ENCODE measurements at regions not wholly inside any gene's neighbourhood (a gene's known extent, or its start where the extent isn't known, plus 50 kb on each side); places are given as distances from the start of the nearest gene placed in this dataset.
"Not testable (repeated sequence)": the region's sequence is repeated elsewhere in the genome, so short reads cannot be mapped to it uniquely, and the experiment has no call there.

GRCh38 chrX:65971151-65971550 is 68.7 kb downstream of the VSIG4 start:
- no peak for DNase-seq
- Mint-ChIP-seq H3K27ac (no peak overlapping the region), H3K27me3 (no peaks in the 10 kb centered on the region), H3K4me3 (no peak overlapping the region), H3K9me3 (no peaks in the 10 kb centered on the region), H3K4me1 (no peaks in the 10 kb centered on the region), H3K36me3 (ENCODE audit: low read depth) (no peaks in the 10 kb centered on the region)
- CTCF ChIA-PET = no interaction called here
- POLR2A ChIA-PET = no interaction called here

- H3K27me3 Mint-ChIP-seq; H3K9me3 Mint-ChIP-seq; H3K27ac Mint-ChIP-seq; POLR2A ChIA-PET; DNase-seq; H3K4me3 Mint-ChIP-seq; CTCF ChIA-PET; H3K36me3 Mint-ChIP-seq (ENCODE audit: low read depth); H3K4me1 Mint-ChIP-seq: not testable (repeated sequence)
Observed at GRCh38 chrX:65967159-65967558, 72.7 kb downstream of the VSIG4 start.

GRCh38 chrX:65961714-65962113 is 78.2 kb downstream of the VSIG4 start:
- no peak for DNase-seq
- H3K27me3 Mint-ChIP-seq = no peaks in the 10 kb centered on the region
- H3K4me1 Mint-ChIP-seq = no peaks in the 10 kb centered on the region
- peaks cover 6% of the 10 kb centered on the region for H3K36me3 Mint-ChIP-seq (ENCODE audit: low read depth)
- peaks cover 10% of the 10 kb centered on the region for H3K9me3 Mint-ChIP-seq
- no peak overlapping the region for H3K4me3 Mint-ChIP-seq
- ChIA-PET POLR2A (no interaction called here), CTCF (no interaction called here)
- H3K27ac Mint-ChIP-seq = no peak overlapping the region

GRCh38 chrX:65948103-65948502 is 91.8 kb downstream of the VSIG4 start:
- no peak overlapping the region for H3K4me3 Mint-ChIP-seq
- no peaks in the 10 kb centered on the region for H3K27me3 Mint-ChIP-seq
- ChIA-PET POLR2A (no interaction called here), CTCF (no interaction called here)
- H3K27ac Mint-ChIP-seq = no peak overlapping the region
- H3K9me3 Mint-ChIP-seq = peaks cover 24% of the 10 kb centered on the region
- no peak for DNase-seq
- H3K4me1 Mint-ChIP-seq = peaks cover 4% of the 10 kb centered on the region
- H3K36me3 Mint-ChIP-seq (ENCODE audit: low read depth) = peaks cover 16% of the 10 kb centered on the region

DNA sequence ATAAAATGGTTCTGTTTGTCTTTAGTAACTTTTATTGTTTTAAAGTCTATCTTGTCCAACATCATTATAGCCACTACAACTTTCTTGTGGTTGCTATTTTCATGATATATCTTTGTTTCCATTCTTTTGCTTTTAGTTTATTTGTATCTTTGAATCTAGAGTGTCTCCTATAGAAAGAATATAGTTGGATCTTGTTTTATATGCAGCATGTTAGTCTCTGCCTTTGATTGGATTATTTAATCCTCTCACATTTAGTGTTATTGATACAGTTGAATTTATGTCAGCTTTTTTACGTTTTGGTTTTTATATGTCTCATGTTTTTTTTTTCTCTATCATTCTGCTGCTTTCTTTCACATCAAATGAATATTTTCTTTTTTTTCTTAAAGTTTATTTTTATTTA is 98.1 kb downstream of the VSIG4 start:
- peaks cover 26% of the 10 kb centered on the region for H3K9me3 Mint-ChIP-seq
- no peak for DNase-seq
- peaks cover 20% of the 10 kb centered on the region for H3K36me3 Mint-ChIP-seq (ENCODE audit: low read depth)
- no peak overlapping the region for H3K4me3 Mint-ChIP-seq
- ChIA-PET POLR2A (no interaction called here), CTCF (no interaction called here)
- H3K4me1 Mint-ChIP-seq = no peaks in the 10 kb centered on the region
- no peaks in the 10 kb centered on the region for H3K27me3 Mint-ChIP-seq
- no peak overlapping the region for H3K27ac Mint-ChIP-seq

GRCh38 chrX:65933085-65933589 is 106.7 kb downstream of the VSIG4 start:
- ChIA-PET CTCF (no interaction called here), POLR2A (no interaction called here)
- peaks cover 11% of the 10 kb centered on the region for H3K4me1 Mint-ChIP-seq
- H3K4me3 Mint-ChIP-seq = no peak overlapping the region
- peaks cover 7% of the 10 kb centered on the region for H3K9me3 Mint-ChIP-seq
- H3K27me3 Mint-ChIP-seq = no peaks in the 10 kb centered on the region
- peaks cover 12% of the 10 kb centered on the region for H3K36me3 Mint-ChIP-seq (ENCODE audit: low read depth)
- H3K27ac Mint-ChIP-seq = no peak overlapping the region
- DNase-seq = no peak

- H3K36me3 Mint-ChIP-seq (ENCODE audit: low read depth) = peaks cover 17% of the 10 kb centered on the region
- no peaks in the 10 kb centered on the region for H3K27me3 Mint-ChIP-seq
- peak overlapping the region; percentile 58 for H3K27ac Mint-ChIP-seq
- peaks cover 16% of the 10 kb centered on the region for H3K4me1 Mint-ChIP-seq
- H3K9me3 Mint-ChIP-seq = peaks cover 10% of the 10 kb centered on the region
- ChIA-PET CTCF (no interaction called here), POLR2A (no interaction called here)
- no peak overlapping the region for H3K4me3 Mint-ChIP-seq
- peak; percentile 19 for DNase-seq
Observed at GRCh38 chrX:65932173-65933084, 107.5 kb downstream of the VSIG4 start.

GRCh38 chrX:65928522-65928921 is 111.4 kb downstream of the VSIG4 start:
- Mint-ChIP-seq H3K27ac (no peak overlapping the region), H3K36me3 (ENCODE audit: low read depth) (peaks cover 38% of the 10 kb centered on the region)

GRCh38 chrX:65927386-65927785 is 112.5 kb downstream of the VSIG4 start:
- Mint-ChIP-seq H3K27ac (peak overlapping the region; percentile 90), H3K36me3 (ENCODE audit: low read depth) (peaks cover 40% of the 10 kb centered on the region), H3K4me1 (peaks cover 53% of the 10 kb centered on the region), H3K9me3 (peaks cover 22% of the 10 kb centered on the region)
- DNase-seq, H3K27me3 Mint-ChIP-seq, H3K4me3 Mint-ChIP-seq, POLR2A ChIA-PET, CTCF ChIA-PET: not testable (repeated sequence)

More at GRCh38 chrX:65928522-65928921, 111.4 kb downstream of the VSIG4 start:
- peaks cover 23% of the 10 kb centered on the region for H3K9me3 Mint-ChIP-seq
- H3K4me3 Mint-ChIP-seq = no peak overlapping the region
- no peaks in the 10 kb centered on the region for H3K27me3 Mint-ChIP-seq
- POLR2A ChIA-PET = no interaction called here
- peaks cover 53% of the 10 kb centered on the region for H3K4me1 Mint-ChIP-seq
- CTCF ChIA-PET = interaction anchor here (0.6 to 1.0 kb wide), 2 partner anchors 57 to 100 kb away, joined by 3 read pairs; no protein-coding TSS in a partner anchor
- no peak for DNase-seq

- peaks cover 50% of the 10 kb centered on the region for H3K4me1 Mint-ChIP-seq
- CTCF ChIA-PET = interaction anchor here (0.6 kb wide), 1 partner anchor 59 kb away, joined by 5 read pairs; no protein-coding TSS in a partner anchor
- H3K4me3 Mint-ChIP-seq = peak overlapping the region; percentile 54
Observed at GRCh38 chrX:65926095-65927019, 113.5 kb downstream of the VSIG4 start.

GRCh38 chrX:65925592-65925991 is 114.3 kb downstream of the VSIG4 start:
- DNase-seq = no peak
- peaks cover 36% of the 10 kb centered on the region for H3K36me3 Mint-ChIP-seq (ENCODE audit: low read depth)
- peaks cover 58% of the 10 kb centered on the region for H3K4me1 Mint-ChIP-seq
- H3K27ac Mint-ChIP-seq = peak overlapping the region; percentile 90
- H3K27me3 Mint-ChIP-seq = no peaks in the 10 kb centered on the region
- ChIA-PET POLR2A (interaction anchor here (0.7 to 1.0 kb wide), 3 partner anchors 88 to 251 kb away, joined by 3 to 4 read pairs (median 3); no protein-coding TSS in a partner anchor), CTCF (no interaction called here)
- peaks cover 21% of the 10 kb centered on the region for H3K9me3 Mint-ChIP-seq
- H3K4me3 Mint-ChIP-seq = peak overlapping the region; percentile 24

More at GRCh38 chrX:65926095-65927019, 113.5 kb downstream of the VSIG4 start:
- POLR2A ChIA-PET = interaction anchor here (0.6 to 1.0 kb wide), 5 partner anchors 87 to 325 kb away, joined by 3 to 4 read pairs (median 3); no protein-coding TSS in a partner anchor
- peak; percentile 70 for DNase-seq
- Mint-ChIP-seq H3K27me3 (no peaks in the 10 kb centered on the region), H3K36me3 (ENCODE audit: low read depth) (peaks cover 36% of the 10 kb centered on the region), H3K27ac (peak overlapping the region; percentile 90), H3K9me3 (peaks cover 21% of the 10 kb centered on the region)

GRCh38 chrX:65925005-65925404 is 114.9 kb downstream of the VSIG4 start:
- ChIA-PET CTCF (no interaction called here), POLR2A (no interaction called here)
- no peak for DNase-seq
- Mint-ChIP-seq H3K4me3 (no peak overlapping the region), H3K9me3 (peaks cover 22% of the 10 kb centered on the region), H3K27ac (peak overlapping the region; percentile 56), H3K4me1 (peaks cover 60% of the 10 kb centered on the region), H3K27me3 (no peaks in the 10 kb centered on the region), H3K36me3 (ENCODE audit: low read depth) (peaks cover 34% of the 10 kb centered on the region)

DNA sequence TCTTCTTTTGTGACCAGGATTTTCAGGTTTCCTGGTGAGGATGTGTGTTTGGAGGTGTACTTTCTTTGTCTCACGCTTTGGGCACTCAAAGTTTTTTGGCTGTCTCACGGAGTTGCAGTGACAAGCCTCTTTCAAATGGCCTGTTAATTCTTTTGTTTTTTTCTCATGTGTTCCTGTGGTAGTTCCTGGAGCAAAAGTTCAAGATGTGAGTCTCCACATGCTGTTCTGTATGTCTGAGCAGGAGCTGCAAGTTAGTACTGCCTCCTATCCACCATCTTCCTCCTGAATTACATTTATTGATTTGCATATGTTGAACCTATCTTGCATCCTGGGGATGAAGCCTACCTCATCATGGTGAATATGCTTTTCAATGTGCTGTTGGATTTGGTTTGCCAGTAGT is 118.5 kb downstream of the VSIG4 start:
- H3K4me3 Mint-ChIP-seq = no peak overlapping the region
- no peaks in the 10 kb centered on the region for H3K27me3 Mint-ChIP-seq
- DNase-seq = no peak
- POLR2A ChIA-PET = no interaction called here
- peaks cover 25% of the 10 kb centered on the region for H3K9me3 Mint-ChIP-seq
- H3K27ac Mint-ChIP-seq = no peak overlapping the region
- peaks cover 30% of the 10 kb centered on the region for H3K36me3 Mint-ChIP-seq (ENCODE audit: low read depth)
- H3K4me1 Mint-ChIP-seq = peaks cover 47% of the 10 kb centered on the region
- CTCF ChIA-PET = no interaction called here

Measured in activated CD4-positive, alpha-beta memory T cell treated with anti-CD3 and anti-CD28 coated beads, Interleukin-2, amount 10 ng/mL, durations not matched to agents 7 days and 5 days (primary cell).